GM23248 (cell line): ENCODE measurements at regions not wholly inside any gene's neighbourhood (a gene's known extent, or its start where the extent isn't known, plus 50 kb on each side); places are given as distances from the start of the nearest gene placed in this dataset.
A peak's percentile ranks its signal among the peaks of the same experiment; 100 is the strongest.

Experiments
- DNase-seq: peaks from one replicate; pipeline ENCODE4 v3.0.0-alpha.2; 2015
- H2AFZ ChIP-seq: fragments of 200-600 bp; sonication (generic); 2 replicates; pipeline ENCODE4 v1.6.1; 2016; ENCODE audit warnings: antibody characterized with exemption
- H3F3A ChIP-seq: fragments of 200-600 bp; sonication (generic); 2 replicates; pipeline ENCODE4 v1.6.1; 2016; ENCODE audit warnings: mild to moderate bottlenecking, antibody characterized with exemption, mixed run types; ENCODE audit not compliant: insufficient read depth
- H3K27ac ChIP-seq: fragments of 200-600 bp; sonication (generic); 2 replicates; pipeline ENCODE4 v1.5.1; 2016; ENCODE audit warnings: mild to moderate bottlenecking
- H3K27me3 ChIP-seq: fragments of 200-600 bp; sonication (generic); replicated peaks from 2 replicates; pipeline ENCODE4 v1.6.1; 2016; ENCODE audit warnings: mild to moderate bottlenecking; ENCODE audit not compliant: insufficient read depth
- H3K36me3 ChIP-seq: fragments of 200-600 bp; sonication (generic); 2 replicates; pipeline ENCODE4 v1.6.1; 2016; ENCODE audit warnings: low read depth, mild to moderate bottlenecking
- H3K4me1 ChIP-seq: fragments of 200-600 bp; sonication (generic); 2 replicates; pipeline ENCODE4 v1.6.1; 2016; ENCODE audit warnings: mild to moderate bottlenecking; ENCODE audit not compliant: insufficient read depth
- H3K4me2 ChIP-seq: fragments of 200-600 bp; sonication (generic); one replicate; pipeline ENCODE4 v1.6.1; 2016; ENCODE audit warnings: mild to moderate bottlenecking; ENCODE audit not compliant: unreplicated experiment
- H3K4me3 ChIP-seq: fragments of 200-600 bp; sonication (generic); 2 replicates; pipeline ENCODE4 v1.5.1; 2016; ENCODE audit warnings: mild to moderate bottlenecking
- H3K79me2 ChIP-seq: fragments of 200-600 bp; sonication (generic); 2 replicates; pipeline ENCODE4 v1.6.1; 2016; ENCODE audit warnings: mild to moderate bottlenecking; ENCODE audit not compliant: insufficient read depth
- H3K9ac ChIP-seq: fragments of 200-600 bp; sonication (generic); 2 replicates; pipeline ENCODE4 v1.6.1; 2016; ENCODE audit warnings: mild to moderate bottlenecking
- H3K9me2 ChIP-seq: fragments of 200-600 bp; sonication (generic); 2 replicates; pipeline ENCODE4 v1.6.1; 2016; ENCODE audit warnings: mixed run types, mild to moderate bottlenecking, moderate library complexity; ENCODE audit not compliant: insufficient read depth
- H3K9me3 ChIP-seq: fragments of 200-600 bp; sonication (generic); one replicate; pipeline ENCODE4 v1.6.1; 2017; ENCODE audit warnings: low read depth
- H4K20me1 ChIP-seq: fragments of 200-600 bp; sonication (generic); 2 replicates; pipeline ENCODE4 v1.6.0; 2016; ENCODE audit not compliant: insufficient read depth
- EZH2 ChIP-seq: fragments of 200-600 bp; sonication (generic); IDR thresholded peaks from 2 replicates; pipeline ENCODE4 v1.6.1; 2018; ENCODE audit warnings: antibody characterized with exemption, mild to moderate bottlenecking; ENCODE audit not compliant: insufficient read depth, poor library complexity, severe bottlenecking
- EZH2phosphoT487 ChIP-seq: fragments of 200-600 bp; sonication (generic); IDR thresholded peaks from 2 replicates; pipeline ENCODE4 v1.6.1; 2018; ENCODE audit warnings: antibody characterized with exemption, moderate library complexity, mild to moderate bottlenecking, low read depth; ENCODE audit not compliant: insufficient read depth
- WGBS, 2 experiments: methylation state at CpG; one replicate each; pipeline ENCODE4 v1.1.6; 2015 to 2017; ENCODE audit warnings: low lambda C conversion rate in 2 of 2, low coverage in 1 of 2; ENCODE audit errors: missing lambda C conversion rate in 2 of 2; 5-methylcytosine and 5-hydroxymethylcytosine counted together
- in situ Hi-C: fragments of 300-500 bp; cut with MboI; formaldehyde crosslinking; loops from 2 replicates; pipeline ENCODE4 v1.15.0; 2020

- Histone ChIP-seq H4K20me1 (no peaks in the 10 kb centered on the region), H3K9me3 (no peaks in the 10 kb centered on the region), H3K79me2 (no peaks in the 10 kb centered on the region), H3F3A (no peaks in the 10 kb centered on the region; the same call in 1 of the 2 replicates), H3K27ac (no peak overlapping the region), H2AFZ (no peak overlapping the region), H3K9ac (no peak overlapping the region), H3K4me1 (peaks cover 8% of the 10 kb centered on the region), H3K27me3 (no peaks in the 10 kb centered on the region), H3K9me2 (no peaks in the 10 kb centered on the region), H3K4me3 (no peak overlapping the region), H3K36me3 (no peaks in the 10 kb centered on the region), H3K4me2 (no peak overlapping the region)
- whole genome bisulfite sequencing, 2 experiments: 73% methylated on average over 1 of the region's 1 CpG
- no peak for DNase-seq
- in situ Hi-C loops: no loop called here
- TF ChIP-seq EZH2phosphoT487: no peak
- TF ChIP-seq EZH2: no peak
Measured at GRCh38 chr22:27433099-27433498, 368.5 kb downstream of the MN1 start.

- DNase-seq: no peak
- no peak overlapping the region for H2AFZ ChIP-seq
Measured at GRCh38 chr22:27433585-27434190, 367.9 kb downstream of the MN1 start.

GRCh38 chr22:27434898-27435297, 366.7 kb downstream of the MN1 start:
- Histone ChIP-seq H3K27me3 (no peaks in the 10 kb centered on the region), H3K36me3 (no peaks in the 10 kb centered on the region), H3K9me3 (no peaks in the 10 kb centered on the region), H3K79me2 (no peaks in the 10 kb centered on the region), H4K20me1 (no peaks in the 10 kb centered on the region), H3F3A (no peaks in the 10 kb centered on the region; the same call in 1 of the 2 replicates), H3K9me2 (no peaks in the 10 kb centered on the region), H3K9ac (no peak overlapping the region), H3K4me3 (no peak overlapping the region), H3K4me1 (peaks cover 16% of the 10 kb centered on the region), H3K4me2 (no peak overlapping the region), H3K27ac (no peak overlapping the region), H2AFZ (no peak overlapping the region)
- no peak for DNase-seq
- TF ChIP-seq EZH2 (no peak), EZH2phosphoT487 (no peak)
- 92 to 97% methylated on average over 10 of the region's 10 CpGs for WGBS, 2 experiments
- in situ Hi-C loops: no loop called here

More at GRCh38 chr22:27433585-27434190, 367.9 kb downstream of the MN1 start:
- Histone ChIP-seq H3K36me3 (no peaks in the 10 kb centered on the region), H3K27me3 (no peaks in the 10 kb centered on the region), H3K79me2 (no peaks in the 10 kb centered on the region), H3F3A (no peaks in the 10 kb centered on the region; the same call in 1 of the 2 replicates), H3K4me2 (no peak overlapping the region), H3K9ac (no peak overlapping the region), H3K9me2 (no peaks in the 10 kb centered on the region), H3K4me1 (peaks cover 14% of the 10 kb centered on the region), H3K27ac (no peak overlapping the region), H4K20me1 (no peaks in the 10 kb centered on the region), H3K4me3 (no peak overlapping the region), H3K9me3 (no peaks in the 10 kb centered on the region)
- WGBS, 2 experiments: 84 to 86% methylated on average over 10 of the region's 10 CpGs
- TF ChIP-seq EZH2: no peak
- TF ChIP-seq EZH2phosphoT487: no peak
- in situ Hi-C loops: no loop called here

- no peak for TF ChIP-seq EZH2
- TF ChIP-seq EZH2phosphoT487: no peak
- Histone ChIP-seq H3K4me2 (peak overlapping the region; percentile 39), H3K27ac (no peak overlapping the region), H3K4me3 (no peak overlapping the region), H3K9ac (no peak overlapping the region), H3K36me3 (no peaks in the 10 kb centered on the region), H4K20me1 (no peaks in the 10 kb centered on the region), H3F3A (no peaks in the 10 kb centered on the region; the same call in 1 of the 2 replicates), H2AFZ (0 out of 2 replicates have a peak overlapping the region, but pooled peaks have one; percentile 2), H3K79me2 (no peaks in the 10 kb centered on the region), H3K4me1 (peaks cover 16% of the 10 kb centered on the region), H3K9me3 (no peaks in the 10 kb centered on the region), H3K27me3 (no peaks in the 10 kb centered on the region), H3K9me2 (no peaks in the 10 kb centered on the region)
- WGBS, 2 experiments: 11 to 15% methylated on average over 19 of the region's 19 CpGs
- peak; percentile 86 for DNase-seq
- in situ Hi-C loops: no loop called here
Measured at GRCh38 chr22:27435844-27436576, 365.5 kb downstream of the MN1 start.
